DMS114 treated with DMSO at 0.1 percent for 48 hours (cell line): ENCODE measurements at regions not wholly inside any gene's neighbourhood (a gene's known extent, or its start where the extent isn't known, plus 50 kb on each side); places are given as distances from the start of the nearest gene placed in this dataset.

ENCODE experiments used
- DNase-seq: peaks from one replicate; lab custom pipeline; 2025; ENCODE audit not compliant: unreplicated experiment; lab: John Stamatoyannopoulos, UW

- DNase-seq, result no peak
These were observed 1374.9 kb downstream of the BRD1 start for GRCh38 chr22:48452766-48453165.

GRCh38 chr22:48451891-48452290, 1375.8 kb downstream of the BRD1 start:
- DNase-seq, result no peak

- DNase-seq, result no peak
These were observed 1377.4 kb downstream of the BRD1 start for GRCh38 chr22:48450188-48450825.

GRCh38 chr22:48449466-48450187, 1378.0 kb downstream of the BRD1 start:
- no peak for DNase-seq

GRCh38 chr22:48448821-48449220, 1378.9 kb downstream of the BRD1 start:
- no peak for DNase-seq

- DNase-seq, result no peak
These were observed 1382.4 kb downstream of the BRD1 start for GRCh38 chr22:48445113-48445827.

- DNase-seq, result no peak
These were observed 1383.2 kb downstream of the BRD1 start for GRCh38 chr22:48444320-48445112.

GRCh38 chr22:48443680-48444079, 1384.0 kb downstream of the BRD1 start:
- no peak for DNase-seq

GRCh38 chr22:48442663-48443062, 1385.0 kb downstream of the BRD1 start:
- no peak for DNase-seq

GRCh38 chr22:48441553-48441850, 1386.2 kb downstream of the BRD1 start:
- DNase-seq, result no peak

GRCh38 chr22:48440673-48441552, 1386.8 kb downstream of the BRD1 start:
- no peak for DNase-seq

- no peak for DNase-seq
These were observed 1387.5 kb downstream of the BRD1 start for GRCh38 chr22:48440176-48440575.

GRCh38 chr22:48439560-48440135, 1388.0 kb downstream of the BRD1 start:
- DNase-seq, result no peak

- DNase-seq, result no peak
These were observed 1388.7 kb downstream of the BRD1 start for GRCh38 chr22:48438800-48439559.

GRCh38 chr22:48438096-48438495, 1389.6 kb downstream of the BRD1 start:
- no peak for DNase-seq

- DNase-seq, result no peak
These were observed 1391.3 kb downstream of the BRD1 start for GRCh38 chr22:48436201-48436931.

- DNase-seq, result no peak
These were observed 1392.8 kb downstream of the BRD1 start for GRCh38 chr22:48434868-48435250.

- no peak for DNase-seq
These were observed 1393.4 kb downstream of the BRD1 start for GRCh38 chr22:48434156-48434867.
